ENCODE measurements at regions not wholly inside any gene's neighbourhood (a gene's known extent, or its start where the extent isn't known, plus 50 kb on each side); places are given as distances from the start of the nearest gene placed in this dataset.

DNA sequence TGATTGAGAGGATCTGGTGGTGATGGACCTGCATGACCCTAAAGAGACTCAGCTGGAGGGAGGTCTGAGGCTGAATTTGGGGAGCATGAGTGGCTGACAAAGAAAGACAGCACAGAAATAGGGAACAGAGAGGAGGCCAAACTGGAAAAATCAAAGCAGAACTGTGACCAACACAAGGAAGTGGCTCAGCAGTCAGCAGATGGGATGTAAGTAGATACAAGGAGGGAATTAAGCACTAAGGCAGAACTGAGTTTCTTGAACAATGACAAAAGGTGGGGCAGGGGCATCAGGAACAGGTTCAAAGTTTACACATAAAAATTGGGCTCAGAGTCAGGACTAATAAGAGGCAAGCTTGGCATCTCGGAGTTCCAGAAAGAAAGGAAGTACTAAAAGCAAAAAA lies 144.3 kb upstream of the KLF3 start:
- H3K27ac ChIP-seq (ENCODE audit: low read depth, low read length), result no peak overlapping the region
- no peaks in the 10 kb centered on the region for H3K27me3 ChIP-seq (ENCODE audit: control insufficient read depth, insufficient read depth, low read length)
- DNase-seq (ENCODE audit: low read depth, low spot score), result no peak
- ChIA-PET CTCF (no interaction called here), POLR2A (no interaction called here)
- H3K4me3 ChIP-seq (ENCODE audit: low read depth, low read length), result no peak overlapping the region
- no peaks in the 10 kb centered on the region for H3K9me3 ChIP-seq (ENCODE audit: control insufficient read depth, insufficient read depth, low read length)
- TF ChIP-seq, protein P1, sequence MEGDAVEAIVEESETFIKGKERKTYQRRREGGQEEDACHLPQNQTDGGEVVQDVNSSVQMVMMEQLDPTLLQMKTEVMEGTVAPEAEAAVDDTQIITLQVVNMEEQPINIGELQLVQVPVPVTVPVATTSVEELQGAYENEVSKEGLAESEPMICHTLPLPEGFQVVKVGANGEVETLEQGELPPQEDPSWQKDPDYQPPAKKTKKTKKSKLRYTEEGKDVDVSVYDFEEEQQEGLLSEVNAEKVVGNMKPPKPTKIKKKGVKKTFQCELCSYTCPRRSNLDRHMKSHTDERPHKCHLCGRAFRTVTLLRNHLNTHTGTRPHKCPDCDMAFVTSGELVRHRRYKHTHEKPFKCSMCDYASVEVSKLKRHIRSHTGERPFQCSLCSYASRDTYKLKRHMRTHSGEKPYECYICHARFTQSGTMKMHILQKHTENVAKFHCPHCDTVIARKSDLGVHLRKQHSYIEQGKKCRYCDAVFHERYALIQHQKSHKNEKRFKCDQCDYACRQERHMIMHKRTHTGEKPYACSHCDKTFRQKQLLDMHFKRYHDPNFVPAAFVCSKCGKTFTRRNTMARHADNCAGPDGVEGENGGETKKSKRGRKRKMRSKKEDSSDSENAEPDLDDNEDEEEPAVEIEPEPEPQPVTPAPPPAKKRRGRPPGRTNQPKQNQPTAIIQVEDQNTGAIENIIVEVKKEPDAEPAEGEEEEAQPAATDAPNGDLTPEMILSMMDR (IDR thresholded peaks at IDR 0.05; ENCODE audit: low read depth, low read length), result no peak

DNA sequence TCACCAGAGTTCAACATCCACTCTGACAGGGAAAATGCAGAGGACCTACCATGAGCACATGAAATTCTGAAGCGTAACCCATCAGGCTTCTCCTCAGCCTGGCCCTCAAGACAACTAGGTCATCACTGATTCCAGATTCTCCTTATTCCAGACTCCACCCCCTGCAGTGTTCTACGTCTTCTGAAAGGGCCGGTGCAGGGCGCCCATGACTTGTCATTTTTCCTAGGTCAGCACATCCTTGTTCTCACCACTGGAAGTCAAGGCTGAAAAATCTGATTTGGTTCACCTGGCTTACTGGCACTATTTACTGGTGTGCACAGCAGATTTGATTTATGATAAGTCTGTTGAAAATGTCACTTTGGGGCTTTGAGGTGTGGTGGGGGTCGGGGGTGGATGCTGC lies 140.9 kb upstream of the KLF3 start:
- DNase-seq (ENCODE audit: low read depth, low spot score), result no peak
- Histone ChIP-seq H3K27ac (ENCODE audit: low read depth, low read length) (no peak overlapping the region), H3K27me3 (ENCODE audit: control insufficient read depth, insufficient read depth, low read length) (no peaks in the 10 kb centered on the region), H3K4me3 (ENCODE audit: low read depth, low read length) (no peak overlapping the region), H3K9me3 (ENCODE audit: control insufficient read depth, insufficient read depth, low read length) (no peaks in the 10 kb centered on the region)
- TF ChIP-seq, protein P1 (IDR thresholded peaks at IDR 0.05; ENCODE audit: low read depth, low read length), result no peak
- CTCF ChIA-PET, result no interaction called here
- POLR2A ChIA-PET, result no interaction called here

DNA sequence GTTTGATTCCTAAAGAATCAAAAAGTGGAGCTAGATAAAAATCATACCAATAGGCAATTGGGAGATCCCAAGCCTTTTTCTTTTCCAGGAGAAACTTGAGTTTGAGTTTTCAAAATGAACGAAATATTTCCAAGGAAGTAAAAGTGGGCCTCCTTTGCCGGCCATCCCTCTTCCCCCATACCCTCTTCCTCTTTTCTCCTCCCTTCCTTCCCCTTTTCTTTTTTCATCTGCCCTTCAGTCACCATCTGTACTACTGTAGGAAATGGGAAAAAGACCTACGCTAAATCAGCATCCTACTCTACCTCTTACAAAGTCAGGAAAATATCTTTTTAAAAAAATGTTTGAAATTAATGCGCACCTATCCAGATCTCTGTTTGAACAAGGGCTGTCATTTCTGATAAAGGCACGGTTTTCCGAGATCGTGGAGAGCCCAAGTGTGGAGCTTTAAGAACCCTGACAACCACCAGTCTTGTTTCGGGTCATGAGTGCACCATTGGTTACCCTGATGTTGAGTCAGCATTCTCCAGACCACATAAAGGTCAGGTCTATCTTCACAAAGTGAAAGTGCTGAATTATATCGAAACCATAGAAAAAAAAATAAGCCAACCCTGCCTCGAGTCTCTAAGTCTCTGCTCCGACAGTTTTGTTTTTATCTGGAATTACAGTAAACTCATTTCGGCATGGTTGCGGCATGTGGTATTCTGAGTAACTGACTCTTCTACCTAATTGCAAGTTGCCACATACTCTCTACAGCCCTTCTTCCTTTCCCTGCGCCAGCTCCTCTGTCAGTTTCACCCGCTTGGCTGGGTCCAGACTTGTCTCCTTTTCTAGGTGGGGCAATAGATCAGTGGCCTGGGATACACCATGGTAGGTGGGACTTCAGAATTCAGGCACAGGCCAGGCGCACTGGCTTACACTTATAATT lies 140.2 kb upstream of the KLF3 start:
- CTCF ChIA-PET, result interaction anchor here (0.5 to 0.7 kb wide), 2 partner anchors 15 to 21 kb away, joined by 3 to 4 read pairs; no protein-coding TSS in a partner anchor
- Histone ChIP-seq H3K4me3 (ENCODE audit: low read depth, low read length) (no peak overlapping the region), H3K27me3 (ENCODE audit: control insufficient read depth, insufficient read depth, low read length) (no peaks in the 10 kb centered on the region), H3K27ac (ENCODE audit: low read depth, low read length) (no peak overlapping the region), H3K9me3 (ENCODE audit: control insufficient read depth, insufficient read depth, low read length) (no peaks in the 10 kb centered on the region)
- TF ChIP-seq, protein P1 (IDR thresholded peaks at IDR 0.05; ENCODE audit: low read depth, low read length), result no peak
- no peak for DNase-seq (ENCODE audit: low read depth, low spot score)
- POLR2A ChIA-PET, result no interaction called here

DNA sequence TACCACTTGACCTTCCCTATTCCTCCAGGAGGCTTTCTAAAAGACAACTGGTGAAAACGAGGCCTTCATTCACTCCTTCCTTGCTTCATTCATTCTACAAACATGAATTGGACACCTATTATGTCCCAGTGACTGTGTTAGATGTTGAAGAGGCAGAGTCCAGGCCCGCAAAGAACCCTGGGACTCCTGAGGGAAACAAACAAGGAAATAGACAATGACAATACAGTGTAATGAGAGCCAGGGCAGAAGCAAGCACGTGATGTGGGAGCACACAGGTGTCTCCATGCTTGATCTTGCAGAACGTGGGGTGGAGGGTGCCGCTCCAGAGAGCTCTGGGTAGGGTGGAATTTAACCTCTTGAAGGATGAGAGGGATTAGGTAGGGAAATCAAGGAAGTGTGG lies 137.6 kb upstream of the KLF3 start:
- CTCF ChIA-PET, result no interaction called here
- DNase-seq (ENCODE audit: low read depth, low spot score), result no peak
- Histone ChIP-seq H3K27me3 (ENCODE audit: control insufficient read depth, insufficient read depth, low read length) (no peaks in the 10 kb centered on the region), H3K9me3 (ENCODE audit: control insufficient read depth, insufficient read depth, low read length) (no peaks in the 10 kb centered on the region), H3K27ac (ENCODE audit: low read depth, low read length) (no peak overlapping the region), H3K4me3 (ENCODE audit: low read depth, low read length) (no peak overlapping the region)
- TF ChIP-seq, protein P1 (IDR thresholded peaks at IDR 0.05; ENCODE audit: low read depth, low read length), result no peak
- POLR2A ChIA-PET, result no interaction called here
